Hepatocyte (in vitro differentiated cells): ENCODE measurements at regions not wholly inside any gene's neighbourhood (a gene's known extent, or its start where the extent isn't known, plus 50 kb on each side); places are given as distances from the start of the nearest gene placed in this dataset.

Source experiments
- DNase-seq: peaks from one replicate; pipeline ENCODE4 v3.0.0-alpha.2; 2016; ENCODE audit warnings: low spot score
- H2AFZ ChIP-seq: fragments of 200-600 bp; sonication (generic); 2 replicates; pipeline ENCODE4 v1.6.0; 2016; ENCODE audit warnings: antibody characterized with exemption, mild to moderate bottlenecking
- H3K27ac ChIP-seq: fragments of 200-600 bp; sonication (generic); 2 replicates; pipeline ENCODE4 v1.5.1; 2016; ENCODE audit warnings: mild to moderate bottlenecking
- H3K27me3 ChIP-seq: fragments of 200-600 bp; sonication (generic); 2 replicates; pipeline ENCODE4 v1.6.1; 2016
- H3K36me3 ChIP-seq: fragments of 200-600 bp; sonication (generic); replicated peaks from 2 replicates; pipeline ENCODE4 v1.5.1; 2016; ENCODE audit warnings: low read depth; ENCODE audit not compliant: insufficient read depth
- H3K4me1 ChIP-seq: fragments of 200-600 bp; sonication (generic); 2 replicates; pipeline ENCODE4 v1.5.1; 2016; ENCODE audit warnings: mild to moderate bottlenecking, moderate library complexity; ENCODE audit not compliant: insufficient read depth
- H3K4me2 ChIP-seq: fragments of 200-600 bp; sonication (generic); 2 replicates; pipeline ENCODE4 v1.6.0; 2016
- H3K4me3 ChIP-seq: fragments of 200-600 bp; sonication (generic); 2 replicates; pipeline ENCODE4 v1.5.1; 2016; ENCODE audit warnings: mild to moderate bottlenecking
- H3K79me2 ChIP-seq: fragments of 200-600 bp; sonication (generic); 2 replicates; pipeline ENCODE4 v1.6.0; 2017; ENCODE audit warnings: mild to moderate bottlenecking
- H3K9me2 ChIP-seq: fragments of 200-600 bp; sonication (generic); replicated peaks from 2 replicates; pipeline ENCODE4 v1.6.0; 2017; ENCODE audit warnings: mild to moderate bottlenecking; ENCODE audit not compliant: insufficient read depth
- H3K9me3 ChIP-seq: fragments of 200-600 bp; sonication (generic); 2 replicates; pipeline ENCODE4 v1.5.1; 2016; ENCODE audit warnings: low read depth, mild to moderate bottlenecking
- H4K20me1 ChIP-seq: fragments of 200-600 bp; sonication (generic); 2 replicates; pipeline ENCODE4 v1.6.0; 2016; ENCODE audit warnings: mild to moderate bottlenecking; ENCODE audit not compliant: insufficient read depth, poor library complexity, severe bottlenecking
- EZH2 ChIP-seq: fragments of 200-600 bp; sonication (generic); IDR thresholded peaks from 2 replicates; pipeline ENCODE4 v1.6.1; 2016; ENCODE audit warnings: antibody characterized with exemption, mild to moderate bottlenecking, borderline replicate concordance
- EZH2phosphoT487 ChIP-seq: fragments of 200-600 bp; sonication (generic); IDR thresholded peaks from one replicate; pipeline ENCODE4 v1.6.1; 2018; ENCODE audit warnings: antibody characterized with exemption, mild to moderate bottlenecking, low read depth, moderate library complexity; ENCODE audit not compliant: unreplicated experiment, severe bottlenecking
- WGBS: methylation state at CpG from one replicate; pipeline ENCODE4 v1.1.6; 2016; ENCODE audit warnings: low lambda C conversion rate; ENCODE audit errors: missing lambda C conversion rate; 5-methylcytosine and 5-hydroxymethylcytosine counted together
- TF ChIP-seq, protein P1 (sequence below): fragments of 200-600 bp; sonication (generic); IDR thresholded peaks from 2 replicates; pipeline ENCODE4 v1.5.1; 2016; ENCODE audit warnings: antibody characterized with exemption, mild to moderate bottlenecking; ENCODE audit not compliant: poor library complexity

DNA sequence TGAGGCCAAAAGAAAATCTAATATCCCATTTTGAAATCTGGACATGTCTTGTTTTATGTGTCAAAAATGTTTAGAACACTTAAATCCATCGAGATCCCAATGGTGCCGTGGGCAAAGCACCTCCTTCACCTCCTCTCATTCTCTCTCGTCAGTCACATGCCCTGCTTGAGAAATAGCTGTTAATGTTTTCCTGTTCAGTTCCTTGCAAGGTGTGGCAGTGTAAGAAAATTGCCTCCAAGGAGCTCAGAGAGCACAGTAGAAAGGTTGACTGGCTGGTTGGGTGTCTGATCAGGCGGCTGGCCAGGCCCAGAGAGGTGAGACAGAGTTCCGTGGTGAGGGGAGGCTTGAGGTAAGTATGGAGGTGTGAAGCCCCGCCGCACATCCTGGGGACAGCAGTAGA, 210.2 kb downstream of the TSN start:
- Histone ChIP-seq H3K4me2 (no peak overlapping the region), H3K79me2 (no peaks in the 10 kb centered on the region), H3K9me3 (no peaks in the 10 kb centered on the region), H4K20me1 (no peaks in the 10 kb centered on the region), H3K27ac (no peak overlapping the region), H3K4me3 (no peak overlapping the region), H3K36me3 (no peaks in the 10 kb centered on the region), H3K9me2 (no peaks in the 10 kb centered on the region), H2AFZ (no peak overlapping the region), H3K4me1 (peaks cover 5% of the 10 kb centered on the region), H3K27me3 (peaks cover 4% of the 10 kb centered on the region)
- DNase-seq, result no peak
- TF ChIP-seq, protein P1, sequence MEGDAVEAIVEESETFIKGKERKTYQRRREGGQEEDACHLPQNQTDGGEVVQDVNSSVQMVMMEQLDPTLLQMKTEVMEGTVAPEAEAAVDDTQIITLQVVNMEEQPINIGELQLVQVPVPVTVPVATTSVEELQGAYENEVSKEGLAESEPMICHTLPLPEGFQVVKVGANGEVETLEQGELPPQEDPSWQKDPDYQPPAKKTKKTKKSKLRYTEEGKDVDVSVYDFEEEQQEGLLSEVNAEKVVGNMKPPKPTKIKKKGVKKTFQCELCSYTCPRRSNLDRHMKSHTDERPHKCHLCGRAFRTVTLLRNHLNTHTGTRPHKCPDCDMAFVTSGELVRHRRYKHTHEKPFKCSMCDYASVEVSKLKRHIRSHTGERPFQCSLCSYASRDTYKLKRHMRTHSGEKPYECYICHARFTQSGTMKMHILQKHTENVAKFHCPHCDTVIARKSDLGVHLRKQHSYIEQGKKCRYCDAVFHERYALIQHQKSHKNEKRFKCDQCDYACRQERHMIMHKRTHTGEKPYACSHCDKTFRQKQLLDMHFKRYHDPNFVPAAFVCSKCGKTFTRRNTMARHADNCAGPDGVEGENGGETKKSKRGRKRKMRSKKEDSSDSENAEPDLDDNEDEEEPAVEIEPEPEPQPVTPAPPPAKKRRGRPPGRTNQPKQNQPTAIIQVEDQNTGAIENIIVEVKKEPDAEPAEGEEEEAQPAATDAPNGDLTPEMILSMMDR, result no peak
- TF ChIP-seq EZH2phosphoT487, result no peak
- TF ChIP-seq EZH2, result no peak
- 90% methylated on average over 7 of the region's 7 CpGs for WGBS

DNA sequence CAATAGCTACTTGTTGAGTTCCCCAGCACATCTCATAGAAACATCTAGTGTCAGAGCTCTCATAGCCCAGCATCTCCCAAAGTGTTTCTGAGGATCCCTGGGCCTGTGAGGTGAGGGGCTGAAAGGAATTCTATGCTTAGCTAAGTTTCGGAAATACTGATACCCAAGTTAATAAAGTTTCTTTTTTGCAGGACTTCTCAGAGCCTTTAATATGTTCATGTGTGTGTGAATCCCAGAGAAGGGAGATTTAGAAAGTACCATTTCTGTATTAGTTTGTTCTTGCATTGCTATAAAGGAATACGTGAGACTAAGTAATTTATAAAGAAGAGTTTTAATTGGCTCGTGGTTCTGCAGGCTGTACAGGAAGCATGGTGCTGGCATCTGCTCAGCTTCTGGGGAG, 211.2 kb downstream of the TSN start:
- Histone ChIP-seq H3K4me1 (peaks cover 5% of the 10 kb centered on the region), H3K9me3 (no peaks in the 10 kb centered on the region), H3K9me2 (no peaks in the 10 kb centered on the region), H3K27me3 (peaks cover 4% of the 10 kb centered on the region), H3K27ac (no peak overlapping the region), H2AFZ (no peak overlapping the region), H3K4me3 (no peak overlapping the region), H3K36me3 (no peaks in the 10 kb centered on the region), H4K20me1 (no peaks in the 10 kb centered on the region), H3K79me2 (no peaks in the 10 kb centered on the region), H3K4me2 (no peak overlapping the region)
- TF ChIP-seq EZH2phosphoT487 (no peak), EZH2 (no peak)
- TF ChIP-seq, protein P1, result no peak
- 91% methylated on average over 3 of the region's 3 CpGs for WGBS
- no peak for DNase-seq

DNA sequence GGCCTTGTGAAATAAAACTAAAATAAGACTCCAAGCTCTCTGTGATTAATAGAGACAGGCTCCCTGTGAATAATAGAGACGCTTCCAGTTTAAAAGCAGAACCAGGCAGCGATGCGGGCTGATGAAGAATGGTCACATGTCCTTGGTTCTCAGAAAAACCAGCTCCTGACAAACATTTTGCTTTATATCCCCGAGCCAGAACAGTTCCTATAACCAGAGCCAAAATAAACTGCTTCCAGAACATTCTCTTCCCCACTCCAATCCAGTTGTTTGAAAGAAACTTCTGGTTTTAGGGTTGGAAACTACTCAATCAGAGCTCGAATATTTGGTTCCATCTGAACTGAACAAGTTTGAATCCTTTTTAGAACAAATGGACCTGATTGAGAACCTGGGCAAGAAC, 213.7 kb downstream of the TSN start:
- no peak overlapping the region for H2AFZ ChIP-seq
- no peaks in the 10 kb centered on the region for H3K36me3 ChIP-seq
- no peak overlapping the region for H3K4me2 ChIP-seq
- H3K9me3 ChIP-seq, result no peaks in the 10 kb centered on the region
- peaks cover 6% of the 10 kb centered on the region for H3K4me1 ChIP-seq
- WGBS, result 77% methylated on average over 5 of the region's 5 CpGs
- no peak overlapping the region for H3K4me3 ChIP-seq
- DNase-seq, result no peak
- no peak overlapping the region for H3K27ac ChIP-seq
- no peaks in the 10 kb centered on the region for H3K79me2 ChIP-seq
- H3K9me2 ChIP-seq, result no peaks in the 10 kb centered on the region
- TF ChIP-seq, protein P1, result no peak
- no peak for TF ChIP-seq EZH2phosphoT487
- no peak for TF ChIP-seq EZH2
- H3K27me3 ChIP-seq, result peaks cover 4% of the 10 kb centered on the region
- no peaks in the 10 kb centered on the region for H4K20me1 ChIP-seq
